ENCODE measurements at regions not wholly inside any gene's neighbourhood (a gene's known extent, or its start where the extent isn't known, plus 50 kb on each side); places are given as distances from the start of the nearest gene placed in this dataset.

GRCh38 chr14:85172889-85173477, 357.0 kb upstream of the FLRT2 start:
- in situ Hi-C loops (cut with MboI; ENCODE audit: low sequenced_read_pairs, unreplicated experiment) = no loop called here
- DNase-seq (ENCODE audit: low spot score) = no peak
- TF ChIP-seq, protein P1, sequence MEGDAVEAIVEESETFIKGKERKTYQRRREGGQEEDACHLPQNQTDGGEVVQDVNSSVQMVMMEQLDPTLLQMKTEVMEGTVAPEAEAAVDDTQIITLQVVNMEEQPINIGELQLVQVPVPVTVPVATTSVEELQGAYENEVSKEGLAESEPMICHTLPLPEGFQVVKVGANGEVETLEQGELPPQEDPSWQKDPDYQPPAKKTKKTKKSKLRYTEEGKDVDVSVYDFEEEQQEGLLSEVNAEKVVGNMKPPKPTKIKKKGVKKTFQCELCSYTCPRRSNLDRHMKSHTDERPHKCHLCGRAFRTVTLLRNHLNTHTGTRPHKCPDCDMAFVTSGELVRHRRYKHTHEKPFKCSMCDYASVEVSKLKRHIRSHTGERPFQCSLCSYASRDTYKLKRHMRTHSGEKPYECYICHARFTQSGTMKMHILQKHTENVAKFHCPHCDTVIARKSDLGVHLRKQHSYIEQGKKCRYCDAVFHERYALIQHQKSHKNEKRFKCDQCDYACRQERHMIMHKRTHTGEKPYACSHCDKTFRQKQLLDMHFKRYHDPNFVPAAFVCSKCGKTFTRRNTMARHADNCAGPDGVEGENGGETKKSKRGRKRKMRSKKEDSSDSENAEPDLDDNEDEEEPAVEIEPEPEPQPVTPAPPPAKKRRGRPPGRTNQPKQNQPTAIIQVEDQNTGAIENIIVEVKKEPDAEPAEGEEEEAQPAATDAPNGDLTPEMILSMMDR (IDR thresholded peaks at IDR 0.05; ENCODE audit: borderline replicate concordance, control extremely low read depth, extremely low read depth, insufficient read depth, missing control alignments) = no peak

GRCh38 chr14:85175556-85175955, 354.4 kb upstream of the FLRT2 start:
- DNase-seq (ENCODE audit: low spot score) = no peak
- TF ChIP-seq, protein P1 (IDR thresholded peaks at IDR 0.05; ENCODE audit: borderline replicate concordance, control extremely low read depth, extremely low read depth, insufficient read depth, missing control alignments) = no peak
- in situ Hi-C loops (cut with MboI; ENCODE audit: low sequenced_read_pairs, unreplicated experiment) = no loop called here

DNA sequence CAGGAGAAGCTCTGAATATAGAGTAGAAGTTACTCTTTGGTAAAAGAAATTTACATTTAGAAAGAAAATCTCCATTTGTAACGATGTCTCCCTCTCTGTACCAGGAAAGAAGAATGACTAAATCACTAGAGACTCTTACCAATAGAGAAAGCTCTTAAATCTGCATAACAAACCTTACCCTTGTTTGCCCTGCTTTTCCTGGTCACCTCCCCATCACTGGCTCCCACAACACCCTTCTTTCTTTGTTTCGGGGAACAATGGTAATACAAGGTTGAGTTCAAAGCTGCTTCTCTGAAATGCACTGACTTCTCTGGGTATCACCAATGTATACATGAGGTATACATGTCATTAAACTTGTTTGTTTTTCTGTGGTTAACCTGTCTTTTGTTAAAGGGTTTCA, 351.1 kb upstream of the FLRT2 start:
- in situ Hi-C loops (cut with MboI; ENCODE audit: low sequenced_read_pairs, unreplicated experiment) = no loop called here
- no peak for DNase-seq (ENCODE audit: low spot score)
- TF ChIP-seq, protein P1 (IDR thresholded peaks at IDR 0.05; ENCODE audit: borderline replicate concordance, control extremely low read depth, extremely low read depth, insufficient read depth, missing control alignments) = no peak

DNA sequence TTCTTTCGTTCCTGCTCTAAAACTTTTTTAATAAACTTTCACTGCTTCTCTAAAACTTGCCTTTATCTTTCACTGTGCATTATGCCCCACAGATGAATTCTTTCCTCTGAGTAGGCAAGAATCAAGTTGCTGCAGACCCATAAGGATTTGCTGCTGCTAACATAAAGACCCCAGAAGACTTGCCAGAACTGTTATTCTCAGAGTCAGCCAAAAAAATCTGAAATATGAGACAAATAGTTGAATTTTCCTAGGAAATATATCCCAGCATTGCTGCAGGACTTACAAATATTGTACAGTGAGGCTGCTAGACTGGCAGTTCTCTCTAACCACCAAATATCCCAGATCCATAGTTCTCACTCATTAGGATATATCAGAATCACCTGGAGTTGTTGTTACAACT, 349.1 kb upstream of the FLRT2 start:
- in situ Hi-C loops (cut with MboI; ENCODE audit: low sequenced_read_pairs, unreplicated experiment) = no loop called here
- TF ChIP-seq, protein P1 (IDR thresholded peaks at IDR 0.05; ENCODE audit: borderline replicate concordance, control extremely low read depth, extremely low read depth, insufficient read depth, missing control alignments) = no peak

DNA sequence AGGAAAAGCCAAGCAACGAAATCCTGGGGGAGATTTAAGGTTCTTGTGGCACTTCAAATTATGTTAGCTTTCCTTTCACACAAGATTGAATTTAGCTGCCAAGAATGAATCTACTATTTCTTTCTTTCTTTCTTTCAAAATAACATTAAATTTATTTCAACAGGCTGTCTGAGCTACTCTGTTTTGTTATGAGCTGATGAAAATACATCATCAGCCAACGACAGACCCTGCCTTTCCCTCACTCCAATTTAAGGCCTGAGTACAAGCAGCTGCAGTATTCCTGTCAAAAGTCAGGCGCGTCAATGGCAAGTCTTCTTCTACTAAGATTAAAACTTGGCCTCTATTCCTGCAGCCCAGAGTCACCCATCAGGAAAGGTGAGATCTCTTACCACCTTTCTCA, 347.7 kb upstream of the FLRT2 start:
- in situ Hi-C loops (cut with MboI; ENCODE audit: low sequenced_read_pairs, unreplicated experiment) = no loop called here
- TF ChIP-seq, protein P1 (IDR thresholded peaks at IDR 0.05; ENCODE audit: borderline replicate concordance, control extremely low read depth, extremely low read depth, insufficient read depth, missing control alignments) = no peak
- no peak for DNase-seq (ENCODE audit: low spot score)

More for the DNA sequence above, 349.1 kb upstream of the FLRT2 start:
- DNase-seq (ENCODE audit: low spot score) = no peak

- TF ChIP-seq, protein P1 (IDR thresholded peaks at IDR 0.05; ENCODE audit: borderline replicate concordance, control extremely low read depth, extremely low read depth, insufficient read depth, missing control alignments) = no peak
- no peak for DNase-seq (ENCODE audit: low spot score)
- in situ Hi-C loops (cut with MboI; ENCODE audit: low sequenced_read_pairs, unreplicated experiment) = no loop called here
Observed at GRCh38 chr14:85186082-85186481, 343.9 kb upstream of the FLRT2 start.

All from GM13976 (cell line).